H9 (cell line): ENCODE measurements at regions not wholly inside any gene's neighbourhood (a gene's known extent, or its start where the extent isn't known, plus 50 kb on each side); places are given as distances from the start of the nearest gene placed in this dataset.

Experiments used
- DNase-seq: peaks from one replicate; pipeline ENCODE4 v3.0.0-alpha.2; 2017
- H2AFZ ChIP-seq: one replicate; pipeline ENCODE4 v1.6.1; 2013; ENCODE audit warnings: mild to moderate bottlenecking, low read length, control low read depth, moderate library complexity
- H2AK5ac ChIP-seq: 2 replicates; pipeline ENCODE4 v1.6.1; 2013; ENCODE audit warnings: low read length, control low read depth, mixed read lengths; ENCODE audit not compliant: insufficient read length
- H2BK120ac ChIP-seq: one replicate; pipeline ENCODE4 v1.6.1; 2013; ENCODE audit warnings: low read depth, mild to moderate bottlenecking, low read length, control low read depth, inconsistent platforms; ENCODE audit not compliant: poor library complexity, severe bottlenecking
- H2BK12ac ChIP-seq: 2 replicates; pipeline ENCODE4 v1.6.1; 2013; ENCODE audit warnings: low read length, control low read depth, mixed read lengths, low read depth; ENCODE audit not compliant: insufficient read length
- H2BK15ac ChIP-seq: 2 replicates; pipeline ENCODE4 v1.6.1; 2013; ENCODE audit warnings: low read depth, low read length, control low read depth
- H2BK20ac ChIP-seq: one replicate; pipeline ENCODE4 v1.6.1; 2013; ENCODE audit warnings: low read depth, mild to moderate bottlenecking, low read length, control low read depth, inconsistent platforms; ENCODE audit not compliant: poor library complexity, severe bottlenecking
- H2BK5ac ChIP-seq: 2 replicates; pipeline ENCODE4 v1.6.1; 2013; ENCODE audit warnings: low read length, control low read depth, mixed read lengths; ENCODE audit not compliant: insufficient read length
- H3K14ac ChIP-seq: 2 replicates; pipeline ENCODE4 v1.6.1; 2013; ENCODE audit warnings: low read length, control low read depth; ENCODE audit not compliant: insufficient read depth
- H3K18ac ChIP-seq: 2 replicates; pipeline ENCODE4 v1.6.1; 2013; ENCODE audit warnings: low read depth, mild to moderate bottlenecking, mixed read lengths, low read length, control low read depth; ENCODE audit not compliant: insufficient read length
- H3K23ac ChIP-seq: 2 replicates; pipeline ENCODE4 v1.6.1; 2013; ENCODE audit warnings: low read length, control low read depth, mixed read lengths, low read depth; ENCODE audit not compliant: insufficient read length
- H3K23me2 ChIP-seq: 2 replicates; pipeline ENCODE4 v1.6.1; 2013; ENCODE audit warnings: low read depth, mild to moderate bottlenecking, mixed read lengths, low read length, control low read depth; ENCODE audit not compliant: insufficient read length, poor library complexity, severe bottlenecking
- H3K27ac ChIP-seq: 2 replicates; pipeline ENCODE4 v1.5.1; 2013; ENCODE audit warnings: low read length, control low read depth, mixed read lengths, low read depth; ENCODE audit not compliant: insufficient read length
- H3K27me3 ChIP-seq: 2 replicates; pipeline ENCODE4 v1.6.1; 2013; ENCODE audit warnings: low read length, control low read depth, inconsistent platforms; ENCODE audit not compliant: insufficient read depth
- H3K4ac ChIP-seq: 2 replicates; pipeline ENCODE4 v1.6.1; 2013; ENCODE audit warnings: low read depth, mild to moderate bottlenecking, control low read depth, inconsistent platforms, low read length, moderate library complexity
- H3K4me1 ChIP-seq: 2 replicates; pipeline ENCODE4 v1.6.1; 2013; ENCODE audit warnings: low read length, control low read depth, inconsistent platforms; ENCODE audit not compliant: insufficient read depth
- H3K4me2 ChIP-seq: 2 replicates; pipeline ENCODE4 v1.6.1; 2013; ENCODE audit warnings: low read length, control low read depth, mixed read lengths; ENCODE audit not compliant: insufficient read length, insufficient read depth
- H3K56ac ChIP-seq: 2 replicates; pipeline ENCODE4 v1.6.1; 2013; ENCODE audit warnings: low read depth, mild to moderate bottlenecking, mixed read lengths, low read length, control low read depth; ENCODE audit not compliant: insufficient read length
- H3K79me1 ChIP-seq: 2 replicates; pipeline ENCODE4 v1.6.1; 2013; ENCODE audit warnings: low read depth, mild to moderate bottlenecking, moderate library complexity, low read length, control low read depth, inconsistent platforms; ENCODE audit not compliant: insufficient read depth, poor library complexity, severe bottlenecking
- H3K79me2 ChIP-seq: 2 replicates; pipeline ENCODE4 v1.6.1; 2013; ENCODE audit warnings: low read length, control low read depth, inconsistent platforms; ENCODE audit not compliant: insufficient read depth
- H3K9ac ChIP-seq: 2 replicates; pipeline ENCODE4 v1.6.1; 2013; ENCODE audit warnings: low read length, control low read depth, mixed read lengths; ENCODE audit not compliant: insufficient read length; ENCODE audit errors: extremely low read depth
- H3K9me3 ChIP-seq: one replicate; pipeline ENCODE4 v1.6.1; 2013; ENCODE audit warnings: low read depth, low read length, inconsistent platforms; ENCODE audit not compliant: control insufficient read depth
- H3T11ph ChIP-seq: one replicate; pipeline ENCODE4 v1.6.1; 2013; ENCODE audit warnings: mild to moderate bottlenecking, low read length, control low read depth, inconsistent platforms
- H4K20me1 ChIP-seq: one replicate; pipeline ENCODE4 v1.6.1; 2013; ENCODE audit not compliant: control insufficient read depth, insufficient read length, insufficient read depth
- H4K5ac ChIP-seq: 2 replicates; pipeline ENCODE4 v1.6.1; 2013; ENCODE audit warnings: low read depth, mild to moderate bottlenecking, mixed read lengths, low read length, control low read depth; ENCODE audit not compliant: insufficient read length
- H4K8ac ChIP-seq: replicated peaks from 2 replicates; pipeline ENCODE4 v1.6.1; 2013; ENCODE audit warnings: low read length, control low read depth, mixed read lengths, low read depth; ENCODE audit not compliant: insufficient read length
- H4K91ac ChIP-seq: 2 replicates; pipeline ENCODE4 v1.6.1; 2013; ENCODE audit warnings: low read depth, mild to moderate bottlenecking, moderate library complexity, mixed read lengths, low read length, control low read depth; ENCODE audit not compliant: insufficient read length
- H3K27ac Mint-ChIP-seq, 3 experiments: 2 replicates in 2 of 3; 3 replicates in 1 of 3; pipeline ENCODE4 v1.8.0; 2020 to 2021; ENCODE audit warnings: mixed read lengths in 3 of 3, mild to moderate bottlenecking in 1 of 3, moderate library complexity in 1 of 3
- H3K27me3 Mint-ChIP-seq: 2 replicates; pipeline ENCODE4 v1.8.0; 2021; ENCODE audit warnings: low read depth, mild to moderate bottlenecking, moderate library complexity, mixed read lengths
- H3K36me3 Mint-ChIP-seq, 3 experiments: 2 replicates in 2 of 3; 3 replicates in 1 of 3; pipeline ENCODE4 v1.8.0; 2020 to 2021; ENCODE audit warnings: low read depth in 3 of 3, mixed read lengths in 3 of 3; ENCODE audit not compliant: insufficient read depth in 1 of 3
- H3K4me1 Mint-ChIP-seq, 2 experiments: 2 replicates each; pipeline ENCODE4 v1.8.0; 2020; ENCODE audit warnings: mixed read lengths in 2 of 2
- H3K4me3 Mint-ChIP-seq, 2 experiments: 2 replicates in 1 of 2; 3 replicates in 1 of 2; pipeline ENCODE4 v1.8.0; 2020 to 2021; ENCODE audit warnings: mild to moderate bottlenecking in 2 of 2, mixed read lengths in 2 of 2, moderate library complexity in 1 of 2
- H3K9me3 Mint-ChIP-seq, 2 experiments: 2 replicates in 1 of 2; 3 replicates in 1 of 2; pipeline ENCODE4 v1.8.0; 2020; ENCODE audit warnings: mild to moderate bottlenecking in 2 of 2, mixed read lengths in 2 of 2, moderate library complexity in 1 of 2
- WGBS: extraction: QIAGEN DNeasy Blood & Tissue Kit; methylation state at CpG from one replicate; pipeline ENCODE4 v1.1.7; 2013; ENCODE audit warnings: missing lambda C conversion rate, low lambda C conversion rate, mixed read lengths; ENCODE audit not compliant: insufficient read length; ENCODE audit errors: extremely low coverage; 5-methylcytosine and 5-hydroxymethylcytosine counted together
- TF ChIP-seq, protein P1 (sequence below): fragments of 200-600 bp; sonication (generic); conservative IDR thresholded peaks from 3 replicates; pipeline ENCODE4 v1.8.0; 2021; ENCODE audit warnings: antibody characterized with exemption, mild to moderate bottlenecking

DNA sequence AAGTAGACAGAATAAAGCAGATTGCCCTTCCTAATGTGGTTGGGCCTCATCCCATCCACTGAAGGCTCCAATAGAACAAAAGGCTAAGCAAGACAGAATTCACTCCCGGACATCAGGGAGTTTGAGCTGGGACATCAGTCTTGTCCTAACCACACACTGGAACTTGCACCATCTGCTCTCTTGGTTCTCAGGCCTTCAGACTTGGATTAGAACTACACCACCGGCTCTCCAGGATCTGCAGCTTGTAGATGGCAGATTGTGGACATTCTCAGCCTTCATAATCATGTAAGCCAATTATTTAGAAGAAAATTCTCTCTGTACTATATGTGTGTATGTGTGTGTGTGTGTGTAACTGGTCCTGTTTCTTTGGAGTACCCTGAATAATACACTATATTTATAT, 394.7 kb upstream of the LMCD1 start:
- no peaks in the 10 kb centered on the region for H3K79me1 ChIP-seq
- H4K8ac ChIP-seq, result no peak overlapping the region
- H3K18ac ChIP-seq, result no peak overlapping the region
- no peak overlapping the region for H2AFZ ChIP-seq
- H3K4ac ChIP-seq, result no peak overlapping the region
- no peak overlapping the region for H2AK5ac ChIP-seq
- H3K9me3 ChIP-seq, result no peaks in the 10 kb centered on the region
- H3K4me1 Mint-ChIP-seq, result peaks cover 10% of the 10 kb centered on the region in 2 experiments
- no peak overlapping the region for H3K14ac ChIP-seq
- H3K79me2 ChIP-seq, result no peaks in the 10 kb centered on the region
- no peak overlapping the region for H3K27ac ChIP-seq
- no peak overlapping the region for H2BK120ac ChIP-seq
- no peak overlapping the region for H3K27ac Mint-ChIP-seq
- H3K9ac ChIP-seq, result no peak overlapping the region
- no peaks in the 10 kb centered on the region for H4K20me1 ChIP-seq
- no peak overlapping the region for H2BK12ac ChIP-seq
- WGBS, result no CpG with 5 or more reads among the region's 2 CpGs
- no peak overlapping the region for H2BK20ac ChIP-seq
- TF ChIP-seq, protein P1, sequence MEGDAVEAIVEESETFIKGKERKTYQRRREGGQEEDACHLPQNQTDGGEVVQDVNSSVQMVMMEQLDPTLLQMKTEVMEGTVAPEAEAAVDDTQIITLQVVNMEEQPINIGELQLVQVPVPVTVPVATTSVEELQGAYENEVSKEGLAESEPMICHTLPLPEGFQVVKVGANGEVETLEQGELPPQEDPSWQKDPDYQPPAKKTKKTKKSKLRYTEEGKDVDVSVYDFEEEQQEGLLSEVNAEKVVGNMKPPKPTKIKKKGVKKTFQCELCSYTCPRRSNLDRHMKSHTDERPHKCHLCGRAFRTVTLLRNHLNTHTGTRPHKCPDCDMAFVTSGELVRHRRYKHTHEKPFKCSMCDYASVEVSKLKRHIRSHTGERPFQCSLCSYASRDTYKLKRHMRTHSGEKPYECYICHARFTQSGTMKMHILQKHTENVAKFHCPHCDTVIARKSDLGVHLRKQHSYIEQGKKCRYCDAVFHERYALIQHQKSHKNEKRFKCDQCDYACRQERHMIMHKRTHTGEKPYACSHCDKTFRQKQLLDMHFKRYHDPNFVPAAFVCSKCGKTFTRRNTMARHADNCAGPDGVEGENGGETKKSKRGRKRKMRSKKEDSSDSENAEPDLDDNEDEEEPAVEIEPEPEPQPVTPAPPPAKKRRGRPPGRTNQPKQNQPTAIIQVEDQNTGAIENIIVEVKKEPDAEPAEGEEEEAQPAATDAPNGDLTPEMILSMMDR, result no peak
- peaks cover 3% of the 10 kb centered on the region; the same call in 1 of the 2 replicates for H3K4me1 ChIP-seq
- no peaks in the 10 kb centered on the region for H3K27me3 ChIP-seq
- no peak overlapping the region for H3K23ac ChIP-seq
- H4K5ac ChIP-seq, result no peak overlapping the region
- no peaks in the 10 kb centered on the region for H3K23me2 ChIP-seq
- no peak overlapping the region for H3K4me2 ChIP-seq
- H3K56ac ChIP-seq, result no peak overlapping the region
- H4K91ac ChIP-seq, result no peak overlapping the region
- H2BK5ac ChIP-seq, result no peak overlapping the region
- H3K36me3 Mint-ChIP-seq, result no peaks in the 10 kb centered on the region; a peak in 2 of 7 replicates
- H3K4me3 Mint-ChIP-seq, result no peak overlapping the region
- no peak for DNase-seq
- no peak overlapping the region for H3T11ph ChIP-seq
- no peak overlapping the region for H2BK15ac ChIP-seq
- no peaks in the 10 kb centered on the region; a peak in 1 of 5 replicates for H3K9me3 Mint-ChIP-seq
- H3K27me3 Mint-ChIP-seq, result no peaks in the 10 kb centered on the region
